ENCODE measurements at regions not wholly inside any gene's neighbourhood (a gene's known extent, or its start where the extent isn't known, plus 50 kb on each side); places are given as distances from the start of the nearest gene placed in this dataset.

GRCh38 chr1:51048670-51049069 is 53.4 kb upstream of the C1orf185 start:
- H3K4me3 ChIP-seq = no peak overlapping the region
- intact Hi-C loops (cut with DNase I) = no loop called here
- 14 to 23% methylated on average over 2 of the region's 2 CpGs for WGBS, 2 donors
- H3K9me3 ChIP-seq = no peaks in the 10 kb centered on the region
- no peak overlapping the region for H3K27ac ChIP-seq
- TF ChIP-seq, protein P1, sequence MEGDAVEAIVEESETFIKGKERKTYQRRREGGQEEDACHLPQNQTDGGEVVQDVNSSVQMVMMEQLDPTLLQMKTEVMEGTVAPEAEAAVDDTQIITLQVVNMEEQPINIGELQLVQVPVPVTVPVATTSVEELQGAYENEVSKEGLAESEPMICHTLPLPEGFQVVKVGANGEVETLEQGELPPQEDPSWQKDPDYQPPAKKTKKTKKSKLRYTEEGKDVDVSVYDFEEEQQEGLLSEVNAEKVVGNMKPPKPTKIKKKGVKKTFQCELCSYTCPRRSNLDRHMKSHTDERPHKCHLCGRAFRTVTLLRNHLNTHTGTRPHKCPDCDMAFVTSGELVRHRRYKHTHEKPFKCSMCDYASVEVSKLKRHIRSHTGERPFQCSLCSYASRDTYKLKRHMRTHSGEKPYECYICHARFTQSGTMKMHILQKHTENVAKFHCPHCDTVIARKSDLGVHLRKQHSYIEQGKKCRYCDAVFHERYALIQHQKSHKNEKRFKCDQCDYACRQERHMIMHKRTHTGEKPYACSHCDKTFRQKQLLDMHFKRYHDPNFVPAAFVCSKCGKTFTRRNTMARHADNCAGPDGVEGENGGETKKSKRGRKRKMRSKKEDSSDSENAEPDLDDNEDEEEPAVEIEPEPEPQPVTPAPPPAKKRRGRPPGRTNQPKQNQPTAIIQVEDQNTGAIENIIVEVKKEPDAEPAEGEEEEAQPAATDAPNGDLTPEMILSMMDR (IDR thresholded peaks at IDR 0.05) = no peak
- no peak for TF ChIP-seq POLR2A (IDR thresholded peaks at IDR 0.05)
- peaks cover 0 to 3% (median 0%) of the 10 kb centered on the region in 4 donors for H3K27me3 ChIP-seq
- no peak for DNase-seq
- H3K36me3 ChIP-seq = no peaks in the 10 kb centered on the region
- no peaks in the 10 kb centered on the region for H3K4me1 ChIP-seq

Data from esophagus squamous epithelium (tissue), 5 donors.